ENCODE measurements at regions not wholly inside any gene's neighbourhood (a gene's known extent, or its start where the extent isn't known, plus 50 kb on each side); places are given as distances from the start of the nearest gene placed in this dataset.
"Not testable (repeated sequence)": the region's sequence is repeated elsewhere in the genome, so short reads cannot be mapped to it uniquely, and the experiment has no call there.

DNA sequence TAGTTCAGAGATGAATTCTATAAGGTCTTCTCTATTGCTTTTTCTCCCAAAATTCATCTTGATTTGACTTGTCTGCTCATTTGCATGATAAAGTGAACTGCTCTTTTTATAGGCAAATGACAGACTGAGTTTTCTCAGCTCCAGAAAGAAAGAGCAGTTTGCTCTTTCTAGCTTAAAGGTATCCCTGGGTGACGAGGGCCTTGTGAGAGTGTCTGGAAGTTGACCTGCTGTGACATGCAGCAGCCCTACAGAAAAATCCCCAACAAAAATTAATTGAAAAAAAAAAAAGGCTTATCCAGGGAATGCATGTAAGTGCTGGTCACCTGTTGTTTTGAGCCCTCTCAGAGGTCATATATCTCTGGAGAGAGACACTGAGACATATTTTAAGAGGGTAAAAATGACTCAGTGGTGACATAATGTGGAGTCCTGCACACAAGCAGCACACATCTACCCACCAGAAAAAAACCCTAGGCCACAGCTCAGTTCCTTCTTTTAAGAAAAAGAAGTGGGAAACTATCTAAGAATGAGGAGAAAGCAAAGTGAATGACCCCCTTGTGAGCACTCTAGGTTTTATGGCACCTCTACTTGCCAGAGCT lies 523.4 kb downstream of the TGIF2LY start:
- H3K4me1 Mint-ChIP-seq; H3K36me3 Mint-ChIP-seq; H3K9me3 ChIP-seq (ENCODE audit: low read depth); H3K79me2 ChIP-seq (ENCODE audit: low read depth); H3K27me3 Mint-ChIP-seq (ENCODE audit: insufficient read depth, low read depth); H3K27me3 ChIP-seq; H3F3A ChIP-seq (ENCODE audit: low read depth); H3K36me3 ChIP-seq; H3K9ac ChIP-seq; H2AFZ ChIP-seq (replicated peaks); H3K4me3 ChIP-seq; H3K9me3 Mint-ChIP-seq; H4K20me1 ChIP-seq (ENCODE audit: low read depth); H3K27ac Mint-ChIP-seq; H3K4me3 Mint-ChIP-seq; H3K4me2 ChIP-seq; H3K4me1 ChIP-seq; H3K27ac ChIP-seq: not testable (repeated sequence)
- DNase-seq (ENCODE audit: low spot score), result peak; percentile 1
